ENCODE measurements at regions not wholly inside any gene's neighbourhood (a gene's known extent, or its start where the extent isn't known, plus 50 kb on each side); places are given as distances from the start of the nearest gene placed in this dataset.

DNA sequence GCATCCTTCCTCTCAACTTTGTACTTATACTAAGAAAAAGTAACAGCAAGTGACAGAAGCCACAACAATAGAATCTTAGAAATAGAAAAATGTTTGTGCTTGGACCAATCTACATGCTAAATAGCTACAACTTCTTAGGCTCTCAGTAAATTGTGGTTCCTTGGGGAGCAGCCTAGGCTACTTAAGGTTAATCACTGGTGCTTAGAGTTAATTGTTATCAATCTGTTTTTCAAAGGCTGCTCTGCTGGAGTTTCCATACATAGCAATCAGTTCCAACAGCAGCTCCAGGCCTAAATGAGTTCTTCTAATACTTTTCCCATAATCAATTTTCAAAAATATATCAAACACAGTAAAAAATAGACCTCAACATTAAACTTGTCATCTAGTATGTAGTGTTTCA is 571.4 kb downstream of the EPHA7 start:
- TF ChIP-seq, protein P1, sequence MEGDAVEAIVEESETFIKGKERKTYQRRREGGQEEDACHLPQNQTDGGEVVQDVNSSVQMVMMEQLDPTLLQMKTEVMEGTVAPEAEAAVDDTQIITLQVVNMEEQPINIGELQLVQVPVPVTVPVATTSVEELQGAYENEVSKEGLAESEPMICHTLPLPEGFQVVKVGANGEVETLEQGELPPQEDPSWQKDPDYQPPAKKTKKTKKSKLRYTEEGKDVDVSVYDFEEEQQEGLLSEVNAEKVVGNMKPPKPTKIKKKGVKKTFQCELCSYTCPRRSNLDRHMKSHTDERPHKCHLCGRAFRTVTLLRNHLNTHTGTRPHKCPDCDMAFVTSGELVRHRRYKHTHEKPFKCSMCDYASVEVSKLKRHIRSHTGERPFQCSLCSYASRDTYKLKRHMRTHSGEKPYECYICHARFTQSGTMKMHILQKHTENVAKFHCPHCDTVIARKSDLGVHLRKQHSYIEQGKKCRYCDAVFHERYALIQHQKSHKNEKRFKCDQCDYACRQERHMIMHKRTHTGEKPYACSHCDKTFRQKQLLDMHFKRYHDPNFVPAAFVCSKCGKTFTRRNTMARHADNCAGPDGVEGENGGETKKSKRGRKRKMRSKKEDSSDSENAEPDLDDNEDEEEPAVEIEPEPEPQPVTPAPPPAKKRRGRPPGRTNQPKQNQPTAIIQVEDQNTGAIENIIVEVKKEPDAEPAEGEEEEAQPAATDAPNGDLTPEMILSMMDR (conservative IDR thresholded peaks at IDR 0.05; ENCODE audit: low read length) = no peak
- DNase-seq (ENCODE audit: low read depth) = no peak
- no peak overlapping the region for H3K4me3 ChIP-seq (ENCODE audit: low read length)

DNA sequence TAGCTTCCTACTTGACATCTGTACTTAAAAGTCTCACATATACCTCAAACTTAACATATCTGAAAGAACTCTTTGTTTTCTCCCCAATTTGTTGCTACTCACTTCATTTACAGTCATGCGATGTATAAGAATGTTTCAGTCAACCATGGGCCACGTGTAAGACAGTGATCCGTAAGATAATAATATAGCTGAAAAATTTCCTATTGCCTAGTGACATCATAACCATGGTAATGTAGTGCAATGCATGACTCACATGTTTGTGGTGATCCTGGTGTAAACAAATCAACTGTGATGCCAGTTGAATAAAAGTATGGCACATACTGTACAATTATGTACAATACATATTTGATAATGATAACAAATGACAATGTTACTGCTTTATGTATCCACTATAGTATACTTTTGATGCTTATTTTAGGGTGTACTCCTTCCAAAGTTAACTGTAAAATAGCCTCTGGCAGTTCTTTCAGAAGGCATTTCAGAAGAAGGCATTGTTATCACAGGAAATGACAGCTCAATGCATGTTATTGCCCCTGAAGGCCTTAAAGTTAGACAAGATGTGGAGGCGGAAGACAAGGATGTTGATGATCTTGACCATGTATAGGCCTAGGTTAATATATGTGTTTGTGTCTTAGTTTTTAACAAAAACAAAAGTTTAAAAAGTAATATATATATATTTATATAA is 579.0 kb downstream of the EPHA7 start:
- no peak for DNase-seq (ENCODE audit: low read depth)
- TF ChIP-seq, protein P1 (conservative IDR thresholded peaks at IDR 0.05; ENCODE audit: low read length) = no peak
- H3K4me3 ChIP-seq (ENCODE audit: low read length) = no peak overlapping the region

DNA sequence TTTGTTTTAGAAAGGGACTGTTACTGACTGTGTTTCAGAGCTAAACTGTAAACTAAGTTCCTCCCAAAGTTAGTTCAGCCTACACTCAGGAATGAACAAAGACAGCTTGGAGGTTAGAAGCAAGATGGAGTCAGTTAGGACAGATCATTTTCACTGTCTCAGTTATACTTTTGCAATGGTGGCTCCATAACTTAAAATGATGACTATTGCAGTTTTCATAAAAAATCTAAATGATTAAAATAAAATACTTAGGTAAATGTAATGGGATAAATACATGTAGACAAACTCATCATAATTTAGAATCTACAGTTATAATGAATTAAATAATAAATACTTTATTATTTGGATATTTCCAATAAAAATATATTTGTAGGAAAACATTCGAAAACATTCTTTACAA is 590.6 kb downstream of the EPHA7 start:
- TF ChIP-seq, protein P1 (conservative IDR thresholded peaks at IDR 0.05; ENCODE audit: low read length) = no peak
- no peak for DNase-seq (ENCODE audit: low read depth)
- H3K4me3 ChIP-seq (ENCODE audit: low read length) = no peak overlapping the region

DNA sequence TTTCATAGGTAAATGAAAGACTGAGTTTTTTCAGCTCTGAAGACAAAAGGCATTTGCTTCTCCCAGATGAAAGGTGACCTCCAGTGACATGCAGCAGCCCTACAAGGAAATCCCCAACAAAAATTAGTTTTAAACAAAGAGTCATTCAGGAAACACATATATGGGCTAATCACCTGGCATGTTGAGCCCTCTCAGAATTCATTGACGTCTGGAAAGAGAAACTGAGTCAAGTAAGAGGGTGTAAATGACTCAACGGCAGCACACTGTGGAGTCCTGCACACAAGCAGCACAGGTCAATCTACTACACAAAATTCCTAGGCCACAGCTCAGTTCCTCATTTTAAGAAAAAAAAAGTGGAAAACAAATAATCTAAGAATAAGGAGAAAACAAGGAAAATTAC is 592.3 kb downstream of the EPHA7 start:
- TF ChIP-seq, protein P1 (conservative IDR thresholded peaks at IDR 0.05; ENCODE audit: low read length) = no peak
- DNase-seq (ENCODE audit: low read depth) = no peak
- H3K4me3 ChIP-seq (ENCODE audit: low read length) = no peak overlapping the region

DNA sequence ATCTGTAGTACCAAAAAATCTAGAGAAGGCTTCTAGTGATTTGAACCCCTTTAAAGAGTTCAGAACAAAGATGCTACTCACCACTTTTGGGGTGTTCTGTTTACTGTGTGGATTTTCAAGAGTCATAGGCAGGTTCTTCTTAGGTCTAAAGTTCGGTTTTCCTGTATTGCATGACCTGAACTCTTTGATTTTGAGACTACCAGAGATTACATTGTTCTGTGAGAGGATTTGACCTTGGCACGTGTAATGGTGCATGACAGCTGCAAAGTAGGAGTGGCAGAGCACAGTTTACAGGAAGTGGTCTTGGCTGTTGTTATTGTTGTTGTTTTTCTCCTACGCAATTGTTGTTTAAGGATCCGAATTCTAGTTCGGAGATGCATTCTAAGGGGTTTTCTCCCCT is 592.7 kb downstream of the EPHA7 start:
- DNase-seq (ENCODE audit: low read depth) = no peak
- no peak overlapping the region for H3K4me3 ChIP-seq (ENCODE audit: low read length)
- TF ChIP-seq, protein P1 (conservative IDR thresholded peaks at IDR 0.05; ENCODE audit: low read length) = no peak

DNA sequence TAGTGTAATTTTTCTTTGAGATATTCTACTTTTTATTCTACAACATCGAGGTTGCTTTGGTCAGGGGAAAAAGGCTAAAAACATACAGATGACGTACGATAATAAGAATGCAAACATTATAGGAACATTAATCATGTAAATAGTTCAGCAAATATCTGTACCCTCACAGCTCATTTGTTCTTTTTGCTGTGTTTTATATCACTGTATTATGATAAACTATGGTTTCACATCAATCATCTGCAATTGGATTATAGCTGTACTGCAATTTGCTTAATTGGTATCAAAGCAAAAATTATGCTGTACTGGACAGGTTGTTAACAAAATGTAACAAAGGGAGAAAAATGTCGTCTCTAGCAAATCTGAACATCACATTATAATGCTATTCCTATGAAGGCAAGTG is 597.1 kb downstream of the EPHA7 start:
- TF ChIP-seq, protein P1 (conservative IDR thresholded peaks at IDR 0.05; ENCODE audit: low read length) = no peak

DNA sequence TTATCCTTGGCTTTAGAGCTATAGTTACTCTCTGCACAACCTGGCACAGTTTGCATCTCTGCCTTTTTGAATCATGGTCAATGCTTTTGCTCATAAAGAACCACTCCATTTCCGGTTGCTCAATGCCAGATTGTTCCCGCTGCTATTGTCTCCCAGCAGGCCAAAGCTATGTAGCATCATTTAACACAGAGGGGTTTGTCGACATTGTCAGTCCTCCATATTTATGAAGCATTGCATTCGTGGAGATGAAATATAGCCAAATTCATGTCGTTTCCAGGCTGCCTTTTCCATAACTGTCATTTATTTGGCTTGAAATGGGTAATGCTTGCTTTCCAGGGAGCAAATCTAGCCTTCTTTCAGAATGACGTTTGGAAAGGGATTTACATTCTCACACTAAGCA is 598.8 kb downstream of the EPHA7 start:
- no peak for DNase-seq (ENCODE audit: low read depth)
- H3K4me3 ChIP-seq (ENCODE audit: low read length) = no peak overlapping the region
- TF ChIP-seq, protein P1 (conservative IDR thresholded peaks at IDR 0.05; ENCODE audit: low read length) = no peak

More for the DNA sequence above, 597.1 kb downstream of the EPHA7 start:
- DNase-seq (ENCODE audit: low read depth) = no peak
- H3K4me3 ChIP-seq (ENCODE audit: low read length) = no peak overlapping the region
